ENCODE measurements at regions not wholly inside any gene's neighbourhood (a gene's known extent, or its start where the extent isn't known, plus 50 kb on each side); places are given as distances from the start of the nearest gene placed in this dataset.

DNA sequence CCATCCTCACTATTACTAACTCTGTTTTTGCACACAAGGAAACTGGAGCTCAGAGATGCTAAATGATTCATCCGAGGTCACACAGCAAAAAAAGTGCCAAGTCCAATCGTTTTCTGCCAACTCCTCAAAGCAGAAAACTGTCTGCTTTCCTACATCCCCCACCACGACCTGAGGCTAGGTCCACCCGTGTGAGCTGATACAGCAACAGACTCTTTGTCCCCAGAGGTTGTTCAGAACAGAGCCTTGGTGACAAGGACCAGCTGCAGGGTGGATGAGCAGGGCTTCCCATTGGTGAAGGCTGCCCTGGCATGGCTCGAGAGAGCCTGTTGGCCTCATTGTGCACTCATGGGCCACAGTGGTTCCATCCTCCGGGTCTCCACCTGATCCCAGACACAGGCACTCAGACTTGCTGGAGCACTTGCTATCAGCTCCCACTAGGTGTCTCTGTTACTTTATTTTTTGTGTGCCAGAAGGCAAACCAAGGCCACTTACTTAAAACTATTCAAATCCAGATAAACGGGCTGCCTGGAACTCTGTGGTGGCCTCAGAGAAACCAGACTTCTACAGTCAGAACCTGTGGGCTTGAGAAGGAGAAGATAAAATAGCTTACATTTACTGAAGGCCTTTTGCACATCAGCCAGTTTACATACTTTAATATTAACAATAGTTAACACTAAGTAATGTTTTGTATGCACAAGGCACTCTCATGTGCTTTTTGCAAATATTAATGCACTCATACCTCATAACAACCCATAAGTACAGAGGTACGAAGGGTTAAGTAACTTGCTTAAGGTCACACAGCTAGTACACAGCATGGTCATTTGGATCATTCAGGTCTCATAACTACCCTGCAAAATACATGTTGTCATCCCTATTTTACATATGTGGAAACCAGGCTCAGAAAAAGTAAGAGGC lies 62.9 kb upstream of the CTIF start:
- H3K4me3 ChIP-seq (ENCODE audit: low read depth, low read length) = no peak overlapping the region
- peak; percentile 83 for TF ChIP-seq CTCF (IDR thresholded peaks at IDR 0.05; ENCODE audit: low read depth, low read length)

DNA sequence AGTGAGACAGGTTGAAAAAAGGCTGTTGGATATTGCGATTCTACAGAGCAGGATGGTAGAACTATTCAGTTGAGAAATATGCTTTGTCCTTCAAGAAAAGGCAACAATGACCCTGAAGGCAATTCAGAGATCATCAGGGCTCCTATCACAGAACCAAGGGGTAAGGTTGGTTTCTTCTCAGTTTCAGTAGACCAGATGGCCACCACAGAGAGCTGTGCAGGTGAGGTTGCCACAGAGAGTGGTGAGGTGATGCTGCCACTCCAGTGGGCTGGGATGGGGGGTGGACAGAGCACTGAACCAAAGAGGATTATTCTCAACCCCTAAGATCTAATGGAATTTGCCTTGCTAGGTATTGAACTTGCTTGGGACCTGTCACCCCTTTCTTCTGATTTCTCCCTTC lies 64.6 kb upstream of the ZBTB7C start:
- no peak for TF ChIP-seq CTCF (IDR thresholded peaks at IDR 0.05; ENCODE audit: low read depth, low read length)
- H3K4me3 ChIP-seq (ENCODE audit: low read depth, low read length) = no peak overlapping the region

GRCh38 chr18:48472610-48473009 lies 63.4 kb upstream of the ZBTB7C start:
- H3K4me3 ChIP-seq (ENCODE audit: low read depth, low read length) = no peak overlapping the region

GRCh38 chr18:48470484-48471180 lies 61.4 kb upstream of the ZBTB7C start:
- TF ChIP-seq CTCF (IDR thresholded peaks at IDR 0.05; ENCODE audit: low read depth, low read length) = no peak
- H3K4me3 ChIP-seq (ENCODE audit: low read depth, low read length) = no peak overlapping the region

More at GRCh38 chr18:48472610-48473009, 63.4 kb upstream of the ZBTB7C start:
- TF ChIP-seq CTCF (IDR thresholded peaks at IDR 0.05; ENCODE audit: low read depth, low read length) = no peak

DNA sequence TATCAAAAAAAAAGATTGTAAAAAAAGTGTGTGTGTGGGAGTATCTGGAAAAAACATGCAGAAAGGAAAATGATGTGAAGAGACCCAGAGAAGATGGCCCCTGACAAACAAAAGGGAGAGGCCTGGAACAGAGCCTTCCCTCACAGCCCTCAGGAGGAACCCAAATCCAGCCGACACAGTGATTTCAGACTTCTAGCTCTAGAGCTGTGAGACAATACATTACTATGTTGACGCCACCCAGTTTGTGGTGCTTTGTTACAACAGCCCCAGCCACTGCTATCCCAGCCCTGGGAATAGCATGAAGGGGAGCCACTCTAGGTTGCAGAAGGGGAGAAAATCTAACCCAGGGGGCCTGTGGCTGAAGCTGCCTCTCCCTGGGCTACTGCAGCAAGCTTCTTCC lies 59.0 kb upstream of the ZBTB7C start:
- H3K4me3 ChIP-seq (ENCODE audit: low read depth, low read length) = no peak overlapping the region
- no peak for TF ChIP-seq CTCF (IDR thresholded peaks at IDR 0.05; ENCODE audit: low read depth, low read length)

DNA sequence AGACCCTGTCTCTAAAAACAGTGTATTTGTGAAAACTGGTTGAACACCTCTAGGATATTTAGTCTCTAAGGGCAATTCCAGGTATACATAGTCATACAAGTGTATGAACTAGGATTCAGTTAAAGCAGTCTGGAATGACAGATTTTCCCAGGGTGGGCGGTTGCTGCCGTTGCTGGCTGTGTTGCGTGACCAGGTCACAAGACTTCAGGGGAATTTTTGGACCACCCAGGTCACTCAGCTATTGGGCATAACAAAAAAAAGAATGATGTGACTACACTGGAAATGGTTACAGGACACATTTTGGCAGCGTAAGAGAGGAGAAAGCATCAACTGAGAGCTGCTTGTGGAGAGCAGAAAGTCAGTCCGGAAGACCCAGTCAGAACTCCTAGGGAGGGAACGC lies 58.0 kb upstream of the ZBTB7C start:
- no peak for TF ChIP-seq CTCF (IDR thresholded peaks at IDR 0.05; ENCODE audit: low read depth, low read length)
- no peak overlapping the region for H3K4me3 ChIP-seq (ENCODE audit: low read depth, low read length)

DNA sequence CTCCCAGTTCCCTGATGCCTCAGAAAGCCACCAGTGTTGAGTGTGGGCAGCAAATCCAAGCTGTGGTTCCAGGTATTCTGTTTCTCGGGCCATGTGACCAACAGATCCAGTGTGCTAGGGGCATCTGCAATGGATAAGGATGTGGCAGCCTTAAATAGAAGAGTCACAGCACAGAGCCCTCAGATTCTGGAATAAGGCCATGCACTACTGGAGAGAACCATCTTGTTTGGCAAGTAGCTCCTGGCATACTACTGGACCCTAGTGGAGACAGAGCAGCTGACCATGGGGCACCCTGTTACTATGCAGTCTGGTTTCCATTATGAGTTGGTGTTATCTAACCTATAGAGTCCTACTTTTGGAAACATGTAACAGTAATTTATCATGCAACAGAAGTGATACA lies 53.3 kb upstream of the ZBTB7C start:
- TF ChIP-seq CTCF (IDR thresholded peaks at IDR 0.05; ENCODE audit: low read depth, low read length) = no peak
- no peak overlapping the region for H3K4me3 ChIP-seq (ENCODE audit: low read depth, low read length)

All from WI38 (cell line).